H9 (cell line): ENCODE measurements at regions not wholly inside any gene's neighbourhood (a gene's known extent, or its start where the extent isn't known, plus 50 kb on each side); places are given as distances from the start of the nearest gene placed in this dataset.

Source experiments
- DNase-seq: peaks from one replicate; pipeline ENCODE4 v3.0.0-alpha.2; 2017
- H2AFZ ChIP-seq: one replicate; pipeline ENCODE4 v1.6.1; 2013; ENCODE audit warnings: mild to moderate bottlenecking, low read length, control low read depth, moderate library complexity
- H2AK5ac ChIP-seq: 2 replicates; pipeline ENCODE4 v1.6.1; 2013; ENCODE audit warnings: low read length, control low read depth, mixed read lengths; ENCODE audit not compliant: insufficient read length
- H2BK120ac ChIP-seq: one replicate; pipeline ENCODE4 v1.6.1; 2013; ENCODE audit warnings: low read depth, mild to moderate bottlenecking, low read length, control low read depth, inconsistent platforms; ENCODE audit not compliant: poor library complexity, severe bottlenecking
- H2BK12ac ChIP-seq: 2 replicates; pipeline ENCODE4 v1.6.1; 2013; ENCODE audit warnings: low read length, control low read depth, mixed read lengths, low read depth; ENCODE audit not compliant: insufficient read length
- H2BK15ac ChIP-seq: 2 replicates; pipeline ENCODE4 v1.6.1; 2013; ENCODE audit warnings: low read depth, low read length, control low read depth
- H2BK20ac ChIP-seq: one replicate; pipeline ENCODE4 v1.6.1; 2013; ENCODE audit warnings: low read depth, mild to moderate bottlenecking, low read length, control low read depth, inconsistent platforms; ENCODE audit not compliant: poor library complexity, severe bottlenecking
- H2BK5ac ChIP-seq: 2 replicates; pipeline ENCODE4 v1.6.1; 2013; ENCODE audit warnings: low read length, control low read depth, mixed read lengths; ENCODE audit not compliant: insufficient read length
- H3K14ac ChIP-seq: 2 replicates; pipeline ENCODE4 v1.6.1; 2013; ENCODE audit warnings: low read length, control low read depth; ENCODE audit not compliant: insufficient read depth
- H3K18ac ChIP-seq: 2 replicates; pipeline ENCODE4 v1.6.1; 2013; ENCODE audit warnings: low read depth, mild to moderate bottlenecking, mixed read lengths, low read length, control low read depth; ENCODE audit not compliant: insufficient read length
- H3K23ac ChIP-seq: 2 replicates; pipeline ENCODE4 v1.6.1; 2013; ENCODE audit warnings: low read length, control low read depth, mixed read lengths, low read depth; ENCODE audit not compliant: insufficient read length
- H3K23me2 ChIP-seq: 2 replicates; pipeline ENCODE4 v1.6.1; 2013; ENCODE audit warnings: low read depth, mild to moderate bottlenecking, mixed read lengths, low read length, control low read depth; ENCODE audit not compliant: insufficient read length, poor library complexity, severe bottlenecking
- H3K27ac ChIP-seq: 2 replicates; pipeline ENCODE4 v1.5.1; 2013; ENCODE audit warnings: low read length, control low read depth, mixed read lengths, low read depth; ENCODE audit not compliant: insufficient read length
- H3K27me3 ChIP-seq: 2 replicates; pipeline ENCODE4 v1.6.1; 2013; ENCODE audit warnings: low read length, control low read depth, inconsistent platforms; ENCODE audit not compliant: insufficient read depth
- H3K4ac ChIP-seq: 2 replicates; pipeline ENCODE4 v1.6.1; 2013; ENCODE audit warnings: low read depth, mild to moderate bottlenecking, control low read depth, inconsistent platforms, low read length, moderate library complexity
- H3K4me1 ChIP-seq: 2 replicates; pipeline ENCODE4 v1.6.1; 2013; ENCODE audit warnings: low read length, control low read depth, inconsistent platforms; ENCODE audit not compliant: insufficient read depth
- H3K4me2 ChIP-seq: 2 replicates; pipeline ENCODE4 v1.6.1; 2013; ENCODE audit warnings: low read length, control low read depth, mixed read lengths; ENCODE audit not compliant: insufficient read length, insufficient read depth
- H3K56ac ChIP-seq: 2 replicates; pipeline ENCODE4 v1.6.1; 2013; ENCODE audit warnings: low read depth, mild to moderate bottlenecking, mixed read lengths, low read length, control low read depth; ENCODE audit not compliant: insufficient read length
- H3K79me1 ChIP-seq: 2 replicates; pipeline ENCODE4 v1.6.1; 2013; ENCODE audit warnings: low read depth, mild to moderate bottlenecking, moderate library complexity, low read length, control low read depth, inconsistent platforms; ENCODE audit not compliant: insufficient read depth, poor library complexity, severe bottlenecking
- H3K79me2 ChIP-seq: 2 replicates; pipeline ENCODE4 v1.6.1; 2013; ENCODE audit warnings: low read length, control low read depth, inconsistent platforms; ENCODE audit not compliant: insufficient read depth
- H3K9ac ChIP-seq: 2 replicates; pipeline ENCODE4 v1.6.1; 2013; ENCODE audit warnings: low read length, control low read depth, mixed read lengths; ENCODE audit not compliant: insufficient read length; ENCODE audit errors: extremely low read depth
- H3K9me3 ChIP-seq: one replicate; pipeline ENCODE4 v1.6.1; 2013; ENCODE audit warnings: low read depth, low read length, inconsistent platforms; ENCODE audit not compliant: control insufficient read depth
- H3T11ph ChIP-seq: one replicate; pipeline ENCODE4 v1.6.1; 2013; ENCODE audit warnings: mild to moderate bottlenecking, low read length, control low read depth, inconsistent platforms
- H4K20me1 ChIP-seq: one replicate; pipeline ENCODE4 v1.6.1; 2013; ENCODE audit not compliant: control insufficient read depth, insufficient read length, insufficient read depth
- H4K5ac ChIP-seq: 2 replicates; pipeline ENCODE4 v1.6.1; 2013; ENCODE audit warnings: low read depth, mild to moderate bottlenecking, mixed read lengths, low read length, control low read depth; ENCODE audit not compliant: insufficient read length
- H4K8ac ChIP-seq: replicated peaks from 2 replicates; pipeline ENCODE4 v1.6.1; 2013; ENCODE audit warnings: low read length, control low read depth, mixed read lengths, low read depth; ENCODE audit not compliant: insufficient read length
- H4K91ac ChIP-seq: 2 replicates; pipeline ENCODE4 v1.6.1; 2013; ENCODE audit warnings: low read depth, mild to moderate bottlenecking, moderate library complexity, mixed read lengths, low read length, control low read depth; ENCODE audit not compliant: insufficient read length
- H3K27ac Mint-ChIP-seq, 3 experiments: 2 replicates in 2 of 3; 3 replicates in 1 of 3; pipeline ENCODE4 v1.8.0; 2020 to 2021; ENCODE audit warnings: mixed read lengths in 3 of 3, mild to moderate bottlenecking in 1 of 3, moderate library complexity in 1 of 3
- H3K27me3 Mint-ChIP-seq: 2 replicates; pipeline ENCODE4 v1.8.0; 2021; ENCODE audit warnings: low read depth, mild to moderate bottlenecking, moderate library complexity, mixed read lengths
- H3K36me3 Mint-ChIP-seq, 3 experiments: 2 replicates in 2 of 3; 3 replicates in 1 of 3; pipeline ENCODE4 v1.8.0; 2020 to 2021; ENCODE audit warnings: low read depth in 3 of 3, mixed read lengths in 3 of 3; ENCODE audit not compliant: insufficient read depth in 1 of 3
- H3K4me1 Mint-ChIP-seq, 2 experiments: 2 replicates each; pipeline ENCODE4 v1.8.0; 2020; ENCODE audit warnings: mixed read lengths in 2 of 2
- H3K4me3 Mint-ChIP-seq, 2 experiments: 2 replicates in 1 of 2; 3 replicates in 1 of 2; pipeline ENCODE4 v1.8.0; 2020 to 2021; ENCODE audit warnings: mild to moderate bottlenecking in 2 of 2, mixed read lengths in 2 of 2, moderate library complexity in 1 of 2
- H3K9me3 Mint-ChIP-seq, 2 experiments: 2 replicates in 1 of 2; 3 replicates in 1 of 2; pipeline ENCODE4 v1.8.0; 2020; ENCODE audit warnings: mild to moderate bottlenecking in 2 of 2, mixed read lengths in 2 of 2, moderate library complexity in 1 of 2
- CTCF ChIP-seq: fragments of 200-600 bp; sonication (generic); conservative IDR thresholded peaks from 3 replicates; pipeline ENCODE4 v1.8.0; 2021; ENCODE audit warnings: antibody characterized with exemption, mild to moderate bottlenecking
- whole genome bisulfite sequencing: extraction: QIAGEN DNeasy Blood & Tissue Kit; methylation state at CpG from one replicate; pipeline ENCODE4 v1.1.7; 2013; ENCODE audit warnings: missing lambda C conversion rate, low lambda C conversion rate, mixed read lengths; ENCODE audit not compliant: insufficient read length; ENCODE audit errors: extremely low coverage; 5-methylcytosine and 5-hydroxymethylcytosine counted together

GRCh38 chr7:131905471-131905973, 349.1 kb upstream of the PODXL start:
- peaks cover 4 to 5% of the 10 kb centered on the region in 2 experiments; a peak in 3 of 4 replicates for H3K4me1 Mint-ChIP-seq
- Histone ChIP-seq H4K20me1 (no peaks in the 10 kb centered on the region), H3K9ac (no peak overlapping the region), H3K79me2 (no peaks in the 10 kb centered on the region), H4K8ac (no peak overlapping the region), H3K4me1 (no peaks in the 10 kb centered on the region), H3K27ac (no peak overlapping the region), H2BK20ac (no peak overlapping the region), H3T11ph (no peak overlapping the region), H3K4ac (no peak overlapping the region), H3K9me3 (no peaks in the 10 kb centered on the region), H2AK5ac (no peak overlapping the region), H3K18ac (no peak overlapping the region), H3K4me2 (no peak overlapping the region), H3K56ac (no peak overlapping the region), H3K79me1 (no peaks in the 10 kb centered on the region), H2BK12ac (no peak overlapping the region), H3K27me3 (no peaks in the 10 kb centered on the region; the same call in 1 of the 2 replicates), H3K14ac (no peak overlapping the region), H3K23me2 (no peaks in the 10 kb centered on the region), H2BK120ac (no peak overlapping the region), H4K5ac (no peak overlapping the region), H2AFZ (no peak overlapping the region), H2BK5ac (no peak overlapping the region), H4K91ac (no peak overlapping the region), H2BK15ac (no peak overlapping the region), H3K23ac (no peak overlapping the region)
- H3K36me3 Mint-ChIP-seq, result peaks cover 0 to 5% (median 0%) of the 10 kb centered on the region in 3 experiments; a peak in 2 of 7 replicates
- TF ChIP-seq CTCF, result no peak
- H3K4me3 Mint-ChIP-seq, result no peak overlapping the region
- H3K27ac Mint-ChIP-seq, result no peak overlapping the region
- H3K9me3 Mint-ChIP-seq, result peaks cover 0 to 5% of the 10 kb centered on the region in 2 experiments; a peak in 2 of 5 replicates
- no CpG with 5 or more reads among the region's 3 CpGs for WGBS
- DNase-seq, result no peak
- H3K27me3 Mint-ChIP-seq, result peaks cover 14% of the 10 kb centered on the region
